MCF 10A (cell line): ENCODE measurements at regions not wholly inside any gene's neighbourhood (a gene's known extent, or its start where the extent isn't known, plus 50 kb on each side); places are given as distances from the start of the nearest gene placed in this dataset.
A peak's percentile ranks its signal among the peaks of the same experiment; 100 is the strongest.

Source experiments
- BruUV-seq: library from RNA; stranded (reverse); fragments of 400-500 nt; replicated peaks from 2 replicates; lab custom pipeline; 2021; lab: Mats Ljungman, UMichigan
- CTCF ChIA-PET: fragments of 300-600 bp; sonication (Branson Sonifier 250); formaldehyde crosslinking; extraction: SDS; loops from one replicate; lab custom pipeline; 2021; ENCODE audit warnings: antibody characterized with exemption, inconsistent platforms; lab: Yijun Ruan, JAX
- POLR2A ChIA-PET: fragments of 300-600, 350-650 bp; sonication (Branson Sonifier 250); formaldehyde crosslinking; extraction: SDS; loops from one replicate; lab custom pipeline; 2020; ENCODE audit warnings: antibody characterized with exemption, inconsistent platforms; lab: Yijun Ruan, JAX
- DNase-seq: peaks from one replicate; pipeline ENCODE4 v3.0.0-alpha.2; 2018; ENCODE audit not compliant: unreplicated experiment
- H3K27ac Mint-ChIP-seq: one replicate; pipeline ENCODE4 v1.8.0; 2022; ENCODE audit warnings: mild to moderate bottlenecking, low read depth, mixed read lengths; ENCODE audit not compliant: unreplicated experiment
- H3K27me3 Mint-ChIP-seq: one replicate; pipeline ENCODE4 v1.8.0; 2022; ENCODE audit warnings: mixed read lengths; ENCODE audit not compliant: insufficient read depth, unreplicated experiment
- H3K36me3 Mint-ChIP-seq: one replicate; pipeline ENCODE4 v1.8.0; 2022; ENCODE audit warnings: mild to moderate bottlenecking, moderate library complexity, mixed read lengths; ENCODE audit not compliant: insufficient read depth, unreplicated experiment
- H3K4me1 Mint-ChIP-seq: one replicate; pipeline ENCODE4 v1.8.0; 2022; ENCODE audit warnings: mixed read lengths; ENCODE audit not compliant: insufficient read depth, unreplicated experiment
- H3K4me3 Mint-ChIP-seq: one replicate; pipeline ENCODE4 v1.8.0; 2022; ENCODE audit warnings: mild to moderate bottlenecking, moderate library complexity, mixed read lengths; ENCODE audit not compliant: unreplicated experiment
- H3K9me3 Mint-ChIP-seq: one replicate; pipeline ENCODE4 v1.8.0; 2022; ENCODE audit warnings: mixed read lengths; ENCODE audit not compliant: unreplicated experiment
- CTCF ChIP-seq: fragments of 200-600 bp; IDR thresholded peaks from one replicate; pipeline ENCODE4 v1.8.0; 2022; ENCODE audit warnings: antibody characterized with exemption, mild to moderate bottlenecking; ENCODE audit not compliant: unreplicated experiment
- intact Hi-C: fragments of 100-400 bp; cut with micrococcal nuclease; formaldehyde crosslinking; loops from 2 replicates; pipeline ENCODE4 v1.14.1; 2022

DNA sequence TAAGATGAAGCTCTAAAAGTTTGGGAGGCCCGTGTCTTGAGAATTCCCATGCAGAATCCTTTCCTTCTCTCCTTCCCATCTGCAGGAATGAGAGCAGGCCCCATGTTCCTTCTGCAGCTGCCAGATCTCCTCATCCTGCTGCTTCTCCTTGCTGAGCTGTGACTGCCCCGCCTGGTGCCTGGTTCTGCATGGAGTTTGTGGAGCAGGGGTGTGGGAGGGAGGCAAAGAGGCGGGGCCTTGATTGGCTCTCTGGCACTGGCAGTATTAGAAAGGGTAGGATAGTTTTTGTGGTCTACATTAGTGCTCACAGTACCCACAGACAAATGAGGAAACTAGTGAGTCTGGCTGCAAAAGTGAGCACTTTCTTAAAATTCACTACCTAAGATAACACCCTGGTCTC lies 91.1 kb upstream of the CLPB start:
- ChIA-PET POLR2A (interaction anchor here (1.1 kb wide), 1 partner anchor 12 kb away, joined by 3 read pairs; no protein-coding TSS in a partner anchor), CTCF (interaction anchor here (0.7 to 1.7 kb wide), 3 partner anchors 42 to 54 kb away, joined by 3 to 7 read pairs (median 4); no protein-coding TSS in a partner anchor)
- Mint-ChIP-seq H3K9me3 (no peaks in the 10 kb centered on the region), H3K4me1 (peaks cover 6% of the 10 kb centered on the region), H3K4me3 (no peak overlapping the region), H3K27me3 (no peaks in the 10 kb centered on the region), H3K36me3 (no peaks in the 10 kb centered on the region), H3K27ac (no peak overlapping the region)
- DNase-seq = no peak
- intact Hi-C loops = no loop called here
- TF ChIP-seq CTCF = no peak
- BruUV-seq = no TSS peak

DNA sequence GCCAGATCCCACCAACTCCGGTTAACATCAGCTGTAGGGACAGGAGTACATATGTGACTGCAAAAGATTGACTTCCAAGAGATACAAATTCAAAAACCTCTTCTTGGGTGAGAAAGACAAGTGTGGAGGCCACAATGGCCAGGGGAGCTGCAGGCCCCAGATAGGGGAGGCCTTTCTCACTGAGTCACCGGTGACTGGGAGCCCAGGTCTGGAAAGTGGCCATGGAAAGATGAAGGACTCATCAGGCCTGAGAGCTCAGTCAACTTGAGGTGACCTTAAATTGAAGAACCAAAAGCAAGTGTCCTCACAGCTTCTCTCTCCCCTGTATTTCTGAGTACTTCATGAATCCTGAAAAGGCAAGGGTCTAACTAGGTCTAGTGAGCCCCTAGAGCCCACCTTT lies 90.4 kb upstream of the CLPB start:
- no peak for TF ChIP-seq CTCF
- ChIA-PET POLR2A (interaction anchor here (1.1 kb wide), 1 partner anchor 13 kb away, joined by 3 read pairs; no protein-coding TSS in a partner anchor), CTCF (interaction anchor here (0.6 to 1.7 kb wide), 4 partner anchors 10 to 53 kb away, joined by 3 to 7 read pairs (median 4); no protein-coding TSS in a partner anchor)
- Mint-ChIP-seq H3K4me3 (no peak overlapping the region), H3K27me3 (no peaks in the 10 kb centered on the region), H3K9me3 (no peaks in the 10 kb centered on the region), H3K36me3 (no peaks in the 10 kb centered on the region), H3K27ac (no peak overlapping the region), H3K4me1 (peaks cover 6% of the 10 kb centered on the region)
- peak; percentile 13 for DNase-seq
- BruUV-seq = no TSS peak
- intact Hi-C loops = no loop called here

GRCh38 chr11:72523991-72524390 lies 89.7 kb upstream of the CLPB start:
- Mint-ChIP-seq H3K4me1 (peaks cover 6% of the 10 kb centered on the region), H3K36me3 (no peaks in the 10 kb centered on the region), H3K27me3 (no peaks in the 10 kb centered on the region), H3K27ac (no peak overlapping the region), H3K9me3 (no peaks in the 10 kb centered on the region), H3K4me3 (no peak overlapping the region)
- ChIA-PET POLR2A (no interaction called here), CTCF (interaction anchor here (1.7 kb wide), 1 partner anchor 53 kb away, joined by 7 read pairs; no protein-coding TSS in a partner anchor)
- intact Hi-C loops = no loop called here
- DNase-seq = no peak
- no peak for TF ChIP-seq CTCF
- BruUV-seq = no TSS peak

DNA sequence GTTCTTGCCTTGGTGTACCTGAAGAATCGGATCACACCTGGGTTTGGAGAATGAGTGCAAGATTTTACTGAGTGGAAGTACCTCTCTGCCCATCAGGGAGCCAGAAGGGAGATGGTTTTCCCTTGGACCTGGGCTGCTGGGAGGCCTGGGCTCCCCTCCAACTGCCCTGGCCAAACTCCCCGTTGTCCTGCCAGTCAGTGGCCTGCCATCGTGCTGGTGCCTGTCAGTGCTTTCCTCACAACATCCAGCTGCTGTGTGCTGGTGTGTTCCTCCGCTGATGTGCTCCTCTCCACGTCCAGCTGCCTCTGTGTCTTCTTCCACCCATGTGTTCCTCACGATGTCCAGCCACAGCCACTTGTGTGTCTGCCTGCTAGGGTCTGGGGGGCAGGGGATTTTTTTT lies 87.9 kb upstream of the CLPB start:
- no peak for DNase-seq
- ChIA-PET POLR2A (interaction anchor here (0.7 to 1.0 kb wide), 2 partner anchors 15 to 595 kb away, joined by 3 to 4 read pairs; no protein-coding TSS in a partner anchor), CTCF (interaction anchor here (2.1 kb wide), 1 partner anchor 50 kb away, joined by 6 read pairs; no protein-coding TSS in a partner anchor)
- H3K36me3 Mint-ChIP-seq = no peaks in the 10 kb centered on the region
- H3K9me3 Mint-ChIP-seq = no peaks in the 10 kb centered on the region
- no TSS peak for BruUV-seq
- H3K4me1 Mint-ChIP-seq = no peaks in the 10 kb centered on the region
- no peaks in the 10 kb centered on the region for H3K27me3 Mint-ChIP-seq
- H3K27ac Mint-ChIP-seq = no peak overlapping the region
- H3K4me3 Mint-ChIP-seq = no peak overlapping the region
- intact Hi-C loops = no loop called here
- TF ChIP-seq CTCF = no peak
